Natural killer cell treated with Interleukin-12 subunit alpha and Interleukin-12 subunit beta and Interleukin-15 and Interleukin-18, amount 100 ng/mL, for 72 hours (primary cell): ENCODE measurements at regions not wholly inside any gene's neighbourhood (a gene's known extent, or its start where the extent isn't known, plus 50 kb on each side); places are given as distances from the start of the nearest gene placed in this dataset.

Source experiments
- ATAC-seq, 2 donors: fragments of 150-1000 bp; cut with Tn5 transposase in 1 of 2; sonication (Bioruptor Pico), chemical (Tn5 transposase) in 1 of 2; 2 replicates each; pipeline ENCODE4 v1.10.0; 2021
- DNase-seq: peaks from one replicate; pipeline ENCODE4 v3.0.0; 2022; ENCODE audit warnings: low spot score
- H3K27ac Mint-ChIP-seq, 2 donors: 1 replicate in 1 of 2; 2 replicates in 1 of 2; pipeline ENCODE4 v1.8.0; 2022; ENCODE audit warnings: mixed read lengths in 2 of 2, mild to moderate bottlenecking in 1 of 2, moderate library complexity in 1 of 2
- H3K27me3 Mint-ChIP-seq, 2 donors: 1 replicate in 1 of 2; 2 replicates in 1 of 2; pipeline ENCODE4 v1.8.0; 2022; ENCODE audit warnings: mixed read lengths in 2 of 2
- H3K36me3 Mint-ChIP-seq: one replicate; pipeline ENCODE4 v1.8.0; 2022; ENCODE audit warnings: mixed read lengths
- H3K4me1 Mint-ChIP-seq, 2 donors: 1 replicate in 1 of 2; 2 replicates in 1 of 2; pipeline ENCODE4 v1.8.0; 2022; ENCODE audit warnings: low read depth in 2 of 2, mixed read lengths in 2 of 2, mild to moderate bottlenecking in 1 of 2
- H3K4me3 Mint-ChIP-seq: one replicate; pipeline ENCODE4 v1.8.0; 2022; ENCODE audit warnings: mixed read lengths
- H3K9me3 Mint-ChIP-seq: 2 replicates; pipeline ENCODE4 v1.8.0; 2022; ENCODE audit warnings: mixed read lengths

DNA sequence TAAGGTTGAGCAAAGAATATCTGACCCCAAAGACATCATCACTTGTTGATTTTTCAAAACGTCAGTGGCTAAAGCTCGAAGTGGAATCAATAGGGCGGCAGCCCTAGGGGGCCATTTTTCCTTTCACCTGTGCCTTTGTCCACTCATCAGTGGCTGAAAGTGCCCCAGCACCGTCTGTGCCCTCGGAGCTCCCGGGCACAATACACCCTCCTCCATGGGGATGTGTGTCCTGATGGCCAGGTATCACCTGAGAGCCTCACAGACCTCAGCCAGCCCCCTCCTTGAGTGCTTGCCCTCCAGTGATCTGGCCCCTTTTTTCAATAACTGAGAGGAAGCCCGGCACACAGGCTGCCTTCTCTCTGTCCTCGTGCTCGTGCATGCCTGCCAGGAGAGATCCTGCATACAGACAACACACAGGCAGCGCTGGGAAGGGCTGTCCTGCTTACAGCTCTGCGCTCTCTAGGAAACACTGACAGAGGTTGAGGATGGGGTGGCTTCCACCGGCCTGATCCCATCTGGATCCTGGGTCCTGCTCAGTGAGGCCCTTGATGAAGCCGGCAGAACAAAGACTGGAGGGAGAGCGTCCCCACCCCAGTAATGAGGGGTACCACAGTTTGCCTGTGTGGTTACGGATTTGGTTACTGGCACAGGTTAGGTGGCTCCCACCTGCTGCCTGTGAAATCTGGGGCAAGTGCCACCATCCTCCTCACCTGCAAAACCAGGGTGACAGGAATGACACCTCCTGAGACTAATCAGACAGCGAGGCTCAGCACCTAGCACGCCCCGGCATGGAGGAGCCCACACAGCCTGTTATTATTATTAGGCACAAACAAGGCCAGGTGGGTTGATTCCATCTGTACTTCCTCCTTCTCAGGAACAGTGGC, 197.5 kb upstream of the RAB6C start:
- no peak for ATAC-seq
- H3K4me3 Mint-ChIP-seq, result no peak overlapping the region
- H3K4me1 Mint-ChIP-seq, result no peaks in the 10 kb centered on the region

DNA sequence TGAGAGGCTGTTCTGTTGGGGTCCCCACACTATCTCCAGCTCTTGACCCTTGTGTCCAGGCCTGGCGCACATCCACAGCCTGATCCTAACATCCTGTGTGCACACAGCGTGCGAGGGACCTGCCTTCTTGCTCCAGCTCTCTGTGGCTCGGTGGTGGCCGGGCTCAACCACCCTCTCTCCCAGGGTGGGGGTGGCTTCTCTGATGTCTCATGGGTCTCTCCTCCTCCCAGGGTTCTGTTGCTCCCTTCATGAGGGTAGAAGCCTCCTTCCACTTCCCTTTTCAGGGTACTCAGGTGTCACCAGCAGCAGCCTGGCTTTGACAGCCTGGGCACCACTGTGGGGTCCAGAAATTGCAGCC, 196.9 kb upstream of the RAB6C start:
- Mint-ChIP-seq H3K4me3 (no peak overlapping the region), H3K9me3 (no peaks in the 10 kb centered on the region)
- no peak for DNase-seq

More for the DNA sequence above, 197.5 kb upstream of the RAB6C start:
- Mint-ChIP-seq H3K36me3 (no peaks in the 10 kb centered on the region), H3K27ac (no peak overlapping the region), H3K9me3 (no peaks in the 10 kb centered on the region), H3K27me3 (peaks cover 0 to 5% of the 10 kb centered on the region in 2 donors)
- DNase-seq, result no peak

GRCh38 chr2:129784486-129784885, 195.0 kb upstream of the RAB6C start:
- Mint-ChIP-seq H3K27me3 (peaks cover 3 to 5% of the 10 kb centered on the region in 2 donors), H3K27ac (no peak overlapping the region), H3K9me3 (no peaks in the 10 kb centered on the region), H3K36me3 (no peaks in the 10 kb centered on the region), H3K4me1 (no peaks in the 10 kb centered on the region), H3K4me3 (no peak overlapping the region)
- no peak for DNase-seq
- no peak for ATAC-seq

More for the DNA sequence above, 196.9 kb upstream of the RAB6C start:
- H3K27me3 Mint-ChIP-seq, result peaks cover 2 to 5% of the 10 kb centered on the region in 2 donors
- H3K4me1 Mint-ChIP-seq, result no peaks in the 10 kb centered on the region
- ATAC-seq, result no peak
- H3K27ac Mint-ChIP-seq, result no peak overlapping the region
- H3K36me3 Mint-ChIP-seq, result no peaks in the 10 kb centered on the region

- no peaks in the 10 kb centered on the region for H3K4me1 Mint-ChIP-seq
- no peak overlapping the region for H3K27ac Mint-ChIP-seq
- no peak overlapping the region for H3K4me3 Mint-ChIP-seq
- H3K36me3 Mint-ChIP-seq, result no peaks in the 10 kb centered on the region
- DNase-seq (no peak), ATAC-seq (no peak)
- peaks cover 0 to 8% of the 10 kb centered on the region in 2 donors for H3K27me3 Mint-ChIP-seq
- H3K9me3 Mint-ChIP-seq, result no peaks in the 10 kb centered on the region
These were observed 187.8 kb upstream of the RAB6C start for GRCh38 chr2:129791712-129792111.

- H3K4me3 Mint-ChIP-seq, result no peak overlapping the region
- ATAC-seq (no peak), DNase-seq (no peak)
- H3K27ac Mint-ChIP-seq, result no peak overlapping the region
- H3K36me3 Mint-ChIP-seq, result no peaks in the 10 kb centered on the region
- H3K9me3 Mint-ChIP-seq, result no peaks in the 10 kb centered on the region
- H3K4me1 Mint-ChIP-seq, result no peaks in the 10 kb centered on the region
- H3K27me3 Mint-ChIP-seq, result peaks cover 0 to 5% of the 10 kb centered on the region in 2 donors
These were observed 186.0 kb upstream of the RAB6C start for GRCh38 chr2:129793431-129793902.

GRCh38 chr2:129794116-129794515, 185.3 kb upstream of the RAB6C start:
- Mint-ChIP-seq H3K27ac (no peak overlapping the region), H3K4me3 (no peak overlapping the region), H3K9me3 (no peaks in the 10 kb centered on the region), H3K36me3 (no peaks in the 10 kb centered on the region), H3K4me1 (no peaks in the 10 kb centered on the region), H3K27me3 (peaks cover 0 to 5% of the 10 kb centered on the region in 2 donors)
- no peak for ATAC-seq
- no peak for DNase-seq

- no peak overlapping the region for H3K4me3 Mint-ChIP-seq
- no peak for ATAC-seq
- no peak for DNase-seq
- H3K9me3 Mint-ChIP-seq, result no peaks in the 10 kb centered on the region
- no peaks in the 10 kb centered on the region for H3K36me3 Mint-ChIP-seq
- peaks cover 0 to 5% of the 10 kb centered on the region in 2 donors for H3K27me3 Mint-ChIP-seq
- no peak overlapping the region for H3K27ac Mint-ChIP-seq
- H3K4me1 Mint-ChIP-seq, result no peaks in the 10 kb centered on the region
These were observed 184.9 kb upstream of the RAB6C start for GRCh38 chr2:129794540-129794939.

GRCh38 chr2:129796225-129796624, 183.2 kb upstream of the RAB6C start:
- no peak for ATAC-seq
- Mint-ChIP-seq H3K4me3 (no peak overlapping the region), H3K36me3 (no peaks in the 10 kb centered on the region), H3K27ac (no peak overlapping the region), H3K27me3 (peaks cover 0 to 9% of the 10 kb centered on the region in 2 donors), H3K9me3 (no peaks in the 10 kb centered on the region), H3K4me1 (no peaks in the 10 kb centered on the region)
- DNase-seq, result no peak

DNA sequence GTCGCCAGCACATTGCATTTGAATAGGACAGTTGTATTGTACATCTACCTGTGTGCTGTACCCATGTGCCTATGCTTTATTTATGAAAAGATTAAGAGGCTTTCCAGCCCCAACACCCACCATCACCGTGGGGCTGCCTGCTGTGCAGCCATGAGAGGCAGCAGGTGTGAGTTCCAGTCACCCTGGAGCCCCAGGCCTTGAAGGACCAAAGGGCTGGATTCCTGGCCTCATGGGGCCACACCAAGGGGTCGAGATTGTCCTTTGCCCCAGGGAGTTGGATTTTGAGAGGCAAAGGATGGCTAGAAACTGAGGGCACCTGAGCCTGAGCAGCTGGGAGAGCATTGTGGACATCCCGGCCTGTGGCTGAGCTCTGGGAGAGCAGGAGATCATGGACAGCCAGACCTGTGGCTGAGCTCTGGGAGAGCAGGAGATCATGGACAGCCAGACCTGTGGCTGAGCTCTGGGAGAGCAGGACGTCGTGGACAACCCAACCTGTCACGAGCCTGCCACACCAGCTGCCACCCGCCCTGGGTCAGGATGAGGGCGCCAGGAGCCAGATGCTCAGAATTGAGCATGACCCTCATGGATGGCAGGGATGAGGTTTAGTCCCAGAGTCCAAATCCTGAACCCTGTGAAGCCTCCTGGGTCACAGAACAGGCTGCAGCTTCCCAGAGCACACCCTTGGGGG, 182.5 kb upstream of the RAB6C start:
- no peak overlapping the region for H3K27ac Mint-ChIP-seq
- DNase-seq, result no peak
- no peaks in the 10 kb centered on the region for H3K4me1 Mint-ChIP-seq
- peak in 1 of 2 donors; percentile 7 for ATAC-seq
- no peaks in the 10 kb centered on the region for H3K9me3 Mint-ChIP-seq
- H3K36me3 Mint-ChIP-seq, result no peaks in the 10 kb centered on the region
- H3K4me3 Mint-ChIP-seq, result no peak overlapping the region
- H3K27me3 Mint-ChIP-seq, result peaks cover 4 to 5% of the 10 kb centered on the region in 2 donors

DNA sequence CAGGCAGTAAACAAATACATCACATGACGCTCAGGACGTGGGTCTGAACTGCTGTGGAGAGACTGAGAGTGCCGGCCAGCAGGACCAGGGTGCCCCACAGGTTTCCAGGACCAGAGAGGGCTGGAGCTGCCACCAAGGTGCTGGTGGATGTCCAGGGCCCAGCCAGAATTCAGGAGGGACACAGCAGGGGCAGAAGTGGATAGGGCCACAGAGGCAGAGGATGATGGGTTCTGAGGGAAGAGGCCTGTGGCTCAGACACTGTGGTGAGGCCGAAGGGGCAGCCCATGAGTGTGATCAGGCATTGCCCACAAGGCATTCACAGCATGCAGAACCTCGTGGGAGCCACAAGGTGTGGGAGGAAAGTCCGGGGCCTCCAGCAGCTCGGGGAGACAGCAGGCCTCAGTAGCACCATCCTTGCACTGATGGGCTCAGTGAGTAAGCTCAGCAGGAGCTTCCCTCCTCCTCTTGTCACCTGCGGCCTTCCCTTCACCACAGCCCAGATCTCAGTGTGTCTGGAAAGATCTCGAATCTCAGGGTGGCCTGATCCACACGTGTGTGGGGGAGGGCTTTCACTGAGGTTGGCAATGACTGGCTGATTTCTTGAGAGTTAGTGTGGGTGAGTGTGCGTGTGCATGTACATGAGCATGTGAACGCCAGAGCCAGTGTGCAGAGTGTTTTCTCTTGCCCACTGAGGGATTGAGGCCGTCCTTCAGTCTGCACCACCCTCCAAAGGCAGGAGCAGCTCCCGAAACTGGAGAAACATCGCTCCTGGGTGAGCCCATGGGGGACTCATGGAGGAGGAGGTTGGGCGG, 181.8 kb upstream of the RAB6C start:
- Mint-ChIP-seq H3K4me1 (no peaks in the 10 kb centered on the region), H3K36me3 (no peaks in the 10 kb centered on the region), H3K27ac (no peak overlapping the region), H3K4me3 (no peak overlapping the region), H3K27me3 (peaks cover 6 to 8% of the 10 kb centered on the region in 2 donors), H3K9me3 (no peaks in the 10 kb centered on the region)
- no peak for DNase-seq
- ATAC-seq, result no peak

DNA sequence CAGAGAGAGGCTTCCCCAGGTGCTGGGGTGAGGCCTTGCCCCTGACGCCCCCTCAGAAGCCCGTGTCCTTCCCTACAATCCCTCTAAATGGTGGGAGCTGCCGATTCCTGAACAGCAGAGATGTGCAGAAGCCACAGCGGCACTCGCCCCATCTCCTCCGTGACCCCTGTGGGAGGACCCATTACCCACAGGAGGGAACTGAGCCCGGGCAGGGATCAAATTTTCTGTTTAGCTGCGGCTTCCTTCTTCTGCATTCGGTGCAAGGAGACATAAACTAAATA, 181.2 kb upstream of the RAB6C start:
- H3K9me3 Mint-ChIP-seq, result no peaks in the 10 kb centered on the region
- H3K4me3 Mint-ChIP-seq, result no peak overlapping the region
- H3K27me3 Mint-ChIP-seq, result peaks cover 8 to 12% of the 10 kb centered on the region in 2 donors
- DNase-seq (no peak), ATAC-seq (no peak)
- no peaks in the 10 kb centered on the region for H3K36me3 Mint-ChIP-seq
- no peaks in the 10 kb centered on the region for H3K4me1 Mint-ChIP-seq
- no peak overlapping the region for H3K27ac Mint-ChIP-seq

DNA sequence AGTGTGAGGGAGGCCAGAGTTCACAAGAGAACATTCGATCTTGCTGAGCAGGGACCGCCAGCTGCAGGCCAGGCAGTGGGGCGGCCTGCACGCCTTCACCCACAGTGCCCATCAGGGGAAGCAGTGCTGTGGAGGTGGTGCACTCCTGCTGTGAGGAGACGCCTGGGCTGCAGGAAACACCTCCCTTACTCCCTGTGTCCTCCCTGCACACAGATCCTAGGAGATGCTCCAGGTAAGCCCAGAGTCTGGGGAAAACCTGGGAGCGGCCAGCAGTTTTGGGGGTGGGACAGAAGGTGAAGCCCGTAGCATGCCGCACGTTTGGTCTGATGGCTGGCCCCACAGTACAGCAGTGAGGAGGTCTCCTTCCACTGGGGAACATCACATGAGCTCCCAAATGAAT, 180.8 kb upstream of the RAB6C start:
- H3K4me1 Mint-ChIP-seq, result no peaks in the 10 kb centered on the region
- no peak overlapping the region for H3K4me3 Mint-ChIP-seq
- H3K36me3 Mint-ChIP-seq, result no peaks in the 10 kb centered on the region
- ATAC-seq (no peak), DNase-seq (no peak)
- H3K9me3 Mint-ChIP-seq, result no peaks in the 10 kb centered on the region
- no peak overlapping the region for H3K27ac Mint-ChIP-seq
- peaks cover 8 to 12% of the 10 kb centered on the region in 2 donors for H3K27me3 Mint-ChIP-seq

DNA sequence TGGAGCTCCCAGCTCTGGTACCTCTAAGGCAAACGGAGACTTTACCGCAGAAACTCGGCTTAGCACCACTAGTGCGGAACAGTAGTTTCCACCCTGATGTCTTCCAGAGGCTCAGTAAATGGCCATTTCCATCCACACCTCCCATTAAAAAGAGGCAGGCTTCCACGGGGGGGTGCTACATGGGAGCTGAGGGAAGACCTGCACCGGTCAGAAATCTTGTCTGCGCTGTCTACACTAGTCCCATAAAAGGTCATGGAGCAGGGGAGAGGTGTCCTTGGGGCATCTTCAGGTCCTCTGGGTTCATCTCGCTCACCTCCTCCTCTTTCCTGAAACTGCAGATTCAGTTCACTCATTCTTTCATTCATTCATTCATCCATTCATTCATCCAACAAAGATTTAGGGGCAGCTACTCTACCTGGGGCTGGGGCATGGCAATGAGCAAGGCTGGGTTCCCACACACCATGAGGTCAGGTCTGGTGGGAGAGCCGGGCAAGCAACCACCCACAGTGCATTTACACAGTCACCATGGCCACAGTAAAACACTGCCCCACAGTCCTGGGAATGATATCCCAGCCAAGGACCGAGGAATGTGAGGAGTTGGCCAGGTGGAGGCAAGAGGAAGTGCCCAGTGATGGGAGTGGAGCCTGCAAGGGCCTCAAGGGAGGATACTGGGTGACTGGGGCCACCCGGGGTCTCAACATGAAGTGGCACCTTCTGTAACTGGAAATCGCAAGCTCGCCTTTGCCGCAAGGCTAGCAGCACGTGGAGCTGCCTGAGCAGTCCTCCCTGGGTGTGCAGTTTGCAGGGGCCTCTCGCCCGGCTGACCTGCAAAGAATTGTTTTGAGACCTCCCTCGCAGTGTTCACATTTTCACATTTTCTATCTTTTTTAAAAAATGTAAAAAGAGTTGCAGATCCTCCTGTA, 180.2 kb upstream of the RAB6C start:
- Mint-ChIP-seq H3K4me1 (no peaks in the 10 kb centered on the region), H3K36me3 (no peaks in the 10 kb centered on the region), H3K27ac (no peak overlapping the region), H3K27me3 (peaks cover 8 to 12% of the 10 kb centered on the region in 2 donors), H3K9me3 (no peaks in the 10 kb centered on the region), H3K4me3 (no peak overlapping the region)
- DNase-seq (no peak), ATAC-seq (no peak)
